AG04449 (cell line): ENCODE measurements at regions not wholly inside any gene's neighbourhood (a gene's known extent, or its start where the extent isn't known, plus 50 kb on each side); places are given as distances from the start of the nearest gene placed in this dataset.

ENCODE experiments used
- CTCF ChIA-PET: fragments of 350-600 bp; formaldehyde crosslinking; extraction: SDS; loops from one replicate; lab custom pipeline; 2021; ENCODE audit warnings: antibody characterized with exemption; lab: Yijun Ruan, JAX
- POLR2A ChIA-PET: fragments of 400-600, 350-600 bp; formaldehyde crosslinking; extraction: SDS; loops from one replicate; lab custom pipeline; 2020; ENCODE audit warnings: antibody characterized with exemption, inconsistent platforms; lab: Yijun Ruan, JAX
- DNase-seq: peaks from one replicate; pipeline ENCODE4 v3.0.0-alpha.2; 2010; ENCODE audit warnings: low read depth, low spot score
- H3K4me3 ChIP-seq: 2 replicates; pipeline ENCODE4 v1.5.1; 2011; ENCODE audit warnings: low read depth, mild to moderate bottlenecking, control low read depth, low read length
- CTCF ChIP-seq: IDR thresholded peaks from one replicate; pipeline ENCODE4 v1.5.1; 2011; ENCODE audit warnings: mild to moderate bottlenecking, moderate library complexity, low read length, control low read depth, inconsistent platforms; ENCODE audit not compliant: insufficient read depth; ENCODE audit errors: missing control alignments

DNA sequence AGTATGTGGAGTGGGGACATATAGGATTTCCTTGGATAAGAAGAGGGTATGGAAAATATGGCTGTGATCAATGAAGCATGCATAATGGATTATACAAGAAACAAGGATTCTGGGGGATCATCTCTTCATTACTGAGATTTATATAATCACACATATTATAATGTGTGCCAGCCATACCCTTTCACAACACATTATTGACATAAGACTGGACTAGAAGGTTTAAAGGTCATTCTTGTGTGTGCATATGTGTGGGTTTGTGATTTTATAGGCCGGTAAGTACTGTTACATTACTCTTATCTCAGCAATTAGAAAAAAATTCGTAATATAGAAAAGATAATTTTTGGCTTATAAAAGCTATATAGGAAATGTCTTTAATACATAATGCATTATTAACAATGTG lies 62.2 kb upstream of the DCC start:
- no peak for DNase-seq

GRCh38 chr18:52278191-52278590 lies 61.8 kb upstream of the DCC start:
- ChIA-PET CTCF (no interaction called here), POLR2A (no interaction called here)
- DNase-seq = no peak
- no peak overlapping the region for H3K4me3 ChIP-seq
- no peak for TF ChIP-seq CTCF

More for the DNA sequence above, 62.2 kb upstream of the DCC start:
- TF ChIP-seq CTCF = no peak
- ChIA-PET POLR2A (no interaction called here), CTCF (no interaction called here)
- H3K4me3 ChIP-seq = no peak overlapping the region

GRCh38 chr18:52280702-52281101 lies 59.3 kb upstream of the DCC start:
- DNase-seq = no peak
- TF ChIP-seq CTCF = no peak
- ChIA-PET POLR2A (no interaction called here), CTCF (interaction anchor here (1.5 kb wide), 1 partner anchor 9 kb away, joined by 4 read pairs; no protein-coding TSS in a partner anchor)
- no peak overlapping the region for H3K4me3 ChIP-seq

DNA sequence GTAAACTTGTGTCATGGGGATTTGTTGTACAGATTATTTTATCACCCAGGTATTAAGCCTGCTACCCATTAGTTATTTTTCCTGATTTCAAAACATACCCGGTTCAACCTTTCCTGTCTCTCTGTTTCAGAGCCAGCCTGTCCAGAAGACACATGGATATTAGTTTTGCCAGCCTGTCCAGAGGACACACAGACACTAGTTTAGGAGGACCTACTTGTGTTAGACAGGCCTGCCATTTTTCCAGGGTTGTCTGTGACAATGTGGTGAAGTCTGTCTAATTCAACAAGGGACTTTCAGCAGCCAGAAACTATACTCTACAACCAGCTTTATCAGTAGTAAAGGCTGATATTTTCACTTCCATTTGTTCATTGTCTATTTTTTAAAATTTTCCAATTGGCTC lies 56.1 kb upstream of the DCC start:
- ChIA-PET POLR2A (no interaction called here), CTCF (no interaction called here)
- no peak for TF ChIP-seq CTCF
- DNase-seq = no peak
- no peak overlapping the region for H3K4me3 ChIP-seq

DNA sequence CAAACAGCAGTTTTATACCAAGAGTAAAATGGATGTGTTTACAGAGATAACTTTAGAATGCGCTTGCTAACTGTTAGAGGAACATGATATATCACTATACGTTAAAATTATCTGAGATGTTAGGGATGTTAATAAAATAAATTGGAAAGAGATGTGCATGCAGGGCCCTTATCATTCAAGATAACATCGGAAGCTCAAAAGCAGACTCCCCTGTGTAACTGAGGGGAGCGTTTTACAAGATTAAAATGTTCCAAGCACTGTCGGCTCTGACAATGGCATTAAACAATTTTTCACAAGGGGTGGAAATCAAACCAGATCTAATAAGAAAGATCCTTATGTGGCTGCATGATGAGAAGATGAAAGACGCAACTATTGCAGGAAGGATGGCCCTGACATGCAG lies 53.3 kb upstream of the DCC start:
- no peak for DNase-seq
- ChIA-PET CTCF (interaction anchor here (0.6 kb wide), 1 partner anchor 172 kb away, joined by 3 read pairs; no protein-coding TSS in a partner anchor), POLR2A (no interaction called here)
- H3K4me3 ChIP-seq = no peak overlapping the region
- TF ChIP-seq CTCF = no peak

GRCh38 chr18:52287151-52287550 lies 52.8 kb upstream of the DCC start:
- CTCF ChIA-PET = interaction anchor here (0.6 kb wide), 1 partner anchor 171 kb away, joined by 3 read pairs; no protein-coding TSS in a partner anchor
- no peak overlapping the region for H3K4me3 ChIP-seq
- POLR2A ChIA-PET = no interaction called here
- no peak for TF ChIP-seq CTCF
- DNase-seq = peak; percentile 23
